SKM-1 treated with dmso at 0.1 percent for 144 hours (cell line): ENCODE measurements at regions not wholly inside any gene's neighbourhood (a gene's known extent, or its start where the extent isn't known, plus 50 kb on each side); places are given as distances from the start of the nearest gene placed in this dataset.
"Not testable (repeated sequence)": the region's sequence is repeated elsewhere in the genome, so short reads cannot be mapped to it uniquely, and the experiment has no call there.

Experiments
- DNase-seq: peaks from one replicate; lab custom pipeline; 2025; ENCODE audit not compliant: unreplicated experiment; lab: John Stamatoyannopoulos, UW

GRCh38 chr1:104018922-104019674, 269.4 kb downstream of the AMY1C start:
- no peak for DNase-seq

- DNase-seq, result no peak
These were observed 270.0 kb downstream of the AMY1C start for GRCh38 chr1:104019675-104020049.

GRCh38 chr1:104028416-104029035, 278.8 kb downstream of the AMY1C start:
- DNase-seq, result no peak

- no peak for DNase-seq
These were observed 279.8 kb downstream of the AMY1C start for GRCh38 chr1:104029456-104029970.

DNA sequence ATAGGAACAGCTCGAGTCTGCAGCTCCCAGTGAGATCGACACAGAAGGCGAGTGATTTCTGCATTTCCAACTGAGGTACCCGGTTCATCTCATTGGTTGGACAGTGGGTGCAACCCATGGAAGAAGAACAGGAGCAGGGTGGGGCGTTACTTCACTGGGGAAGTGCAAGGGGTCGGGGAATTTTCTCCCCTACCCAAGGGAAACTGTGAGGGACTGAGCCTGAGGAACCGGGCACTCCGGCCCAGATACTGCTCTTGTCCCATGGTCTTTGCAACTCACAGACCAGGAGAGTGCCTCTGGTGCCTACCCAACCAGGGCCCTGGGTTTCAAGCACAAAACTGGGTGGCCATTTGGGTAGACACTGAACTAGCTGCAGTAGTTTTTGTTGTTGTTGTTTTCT, 307.1 kb downstream of the AMY1C start:
- no peak for DNase-seq

DNA sequence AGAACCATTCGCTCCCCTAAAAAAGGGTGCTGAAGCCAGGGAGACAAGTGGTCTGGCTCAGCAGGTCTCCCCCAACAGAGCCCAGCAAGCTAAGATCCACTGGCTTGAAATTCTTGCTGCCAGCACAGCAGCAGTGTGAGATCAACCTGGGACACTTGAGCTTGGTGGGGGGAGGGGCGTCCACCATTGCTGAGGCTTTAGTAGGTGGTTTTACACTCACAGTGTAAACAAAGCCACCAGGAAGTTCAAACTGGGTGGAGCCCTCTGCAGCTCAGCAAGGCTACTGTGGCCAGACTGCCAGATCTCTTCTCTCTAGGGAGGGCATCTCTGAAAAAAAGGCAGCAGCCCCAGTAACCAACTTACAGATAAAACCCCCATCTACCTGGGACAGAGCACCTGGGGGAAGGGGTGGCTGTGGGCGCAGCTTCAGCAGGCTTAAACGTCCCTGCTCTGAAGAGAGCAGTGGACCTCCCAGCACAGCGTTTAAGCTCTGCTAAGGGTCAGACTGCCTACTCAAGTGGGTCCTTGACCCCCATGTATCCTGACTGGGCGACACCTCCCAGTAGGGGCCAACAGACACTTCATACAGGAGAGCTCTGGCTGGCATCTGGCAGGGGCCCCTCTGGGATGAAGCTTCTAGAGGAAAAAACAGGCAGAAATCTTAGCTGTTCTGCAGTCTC, 307.7 kb downstream of the AMY1C start:
- DNase-seq, result not testable (repeated sequence)

- DNase-seq, result not testable (repeated sequence)
These were observed 311.9 kb downstream of the AMY1C start for GRCh38 chr1:104061637-104062036.

- no peak for DNase-seq
These were observed 314.7 kb downstream of the AMY1C start for GRCh38 chr1:104064399-104064798.

DNA sequence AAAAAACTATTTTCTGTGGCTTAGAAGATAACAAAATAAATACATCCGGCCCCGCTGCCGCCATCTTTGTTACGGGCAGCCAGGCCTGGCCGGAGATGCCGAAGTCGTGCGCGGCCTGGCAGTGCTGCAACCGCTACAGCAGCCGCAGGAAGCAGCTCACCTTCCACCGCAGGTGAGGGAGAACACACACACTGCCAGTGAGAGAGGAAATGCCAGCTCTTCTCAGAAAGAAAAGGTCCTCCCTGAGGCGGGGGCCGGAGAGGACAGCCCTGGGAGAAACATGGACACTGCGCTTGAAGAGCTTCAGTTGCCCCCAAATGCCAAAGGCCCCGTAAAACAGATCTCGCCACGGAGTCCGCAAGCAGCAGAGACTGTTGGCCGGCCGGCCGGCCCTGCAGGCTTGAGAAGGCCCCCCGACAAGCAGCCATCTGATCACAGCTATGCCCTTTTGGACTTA, 323.2 kb downstream of the AMY1C start:
- DNase-seq, result no peak

DNA sequence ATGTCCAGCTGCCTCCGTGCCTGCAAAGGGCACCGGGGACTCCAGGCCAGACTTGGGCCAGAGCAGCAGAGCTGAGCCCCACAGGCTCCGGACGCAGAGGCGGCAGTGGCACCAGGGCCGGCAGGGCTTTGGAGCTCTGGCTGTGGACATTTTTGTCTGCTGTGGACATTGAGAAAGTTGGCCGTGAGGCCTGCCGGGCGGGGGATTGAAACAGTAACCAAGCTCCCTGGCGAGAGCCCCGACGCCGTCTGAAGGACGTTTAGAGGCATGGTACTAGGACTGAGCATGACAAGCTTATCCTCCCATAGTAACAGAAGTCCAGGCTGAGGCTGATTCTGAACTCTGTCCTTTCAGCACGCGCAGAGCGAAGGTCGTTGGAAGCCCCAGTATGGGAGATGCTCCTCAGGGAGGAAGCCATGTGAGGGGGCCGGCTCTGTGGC, 323.8 kb downstream of the AMY1C start:
- DNase-seq, result no peak

DNA sequence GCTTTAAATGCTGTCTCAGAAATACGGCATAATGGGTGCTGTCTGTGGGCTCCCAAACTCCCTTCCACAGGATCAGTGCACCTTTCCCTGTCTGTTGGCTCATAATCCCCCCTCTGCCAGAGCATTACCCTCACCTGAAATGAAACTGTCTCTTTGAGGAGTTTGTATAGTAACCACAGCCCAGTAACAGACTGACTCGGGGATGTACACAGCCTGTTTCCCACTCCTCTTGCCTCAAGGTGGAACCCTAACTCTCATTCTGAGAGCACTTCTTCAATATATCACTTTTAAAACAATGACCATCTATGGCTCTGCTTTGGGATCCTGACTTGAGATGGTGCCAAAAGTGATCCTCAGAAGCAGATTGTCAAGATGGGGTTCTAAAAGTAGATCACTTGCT, 332.5 kb downstream of the AMY1C start:
- DNase-seq, result no peak

- no peak for DNase-seq
These were observed 334.7 kb downstream of the AMY1C start for GRCh38 chr1:104084380-104084779.

- no peak for DNase-seq
These were observed 343.0 kb downstream of the AMY1C start for GRCh38 chr1:104092698-104093097.

GRCh38 chr1:104098837-104099236, 349.1 kb downstream of the AMY1C start:
- DNase-seq, result no peak

GRCh38 chr1:104100115-104100514, 350.4 kb downstream of the AMY1C start:
- DNase-seq, result no peak

DNA sequence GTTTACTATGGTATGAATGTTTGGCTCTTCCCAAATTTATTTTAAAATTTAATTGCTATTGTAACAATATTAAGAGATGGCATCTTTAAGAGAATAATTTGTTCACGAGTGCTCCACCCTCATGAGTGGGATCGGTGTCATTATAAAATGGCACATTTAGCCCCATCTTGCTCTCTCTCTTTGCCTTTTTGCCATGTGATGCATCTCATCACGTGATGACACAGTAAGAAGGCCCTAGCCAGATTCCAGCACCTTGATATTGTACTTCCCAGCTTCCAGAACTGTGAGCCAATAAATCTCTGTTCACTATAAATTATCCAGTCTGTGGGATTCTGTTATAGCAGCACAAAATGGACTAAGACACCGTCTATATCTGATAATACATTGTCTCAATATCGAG, 355.8 kb downstream of the AMY1C start:
- no peak for DNase-seq

GRCh38 chr1:104120525-104120924, 370.8 kb downstream of the AMY1C start:
- DNase-seq, result no peak

DNA sequence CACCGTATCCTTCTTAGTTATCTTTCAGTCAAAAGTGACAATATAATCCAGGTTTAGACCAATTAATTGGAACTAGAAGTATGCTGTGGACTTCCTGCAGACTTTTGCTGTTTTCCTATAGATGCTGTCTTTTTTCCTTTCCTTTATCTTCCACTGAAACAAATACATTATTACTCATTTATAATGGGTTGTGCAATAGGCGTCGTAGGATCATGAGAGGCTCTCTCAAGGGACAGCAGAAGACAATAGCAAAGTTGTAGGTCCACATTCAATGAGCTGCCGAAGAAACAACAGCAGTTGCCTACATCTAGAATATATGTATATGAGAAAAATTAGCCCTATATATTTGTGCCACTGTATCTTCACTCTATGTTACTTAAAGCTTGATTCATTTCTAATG, 371.6 kb downstream of the AMY1C start:
- DNase-seq, result no peak

DNA sequence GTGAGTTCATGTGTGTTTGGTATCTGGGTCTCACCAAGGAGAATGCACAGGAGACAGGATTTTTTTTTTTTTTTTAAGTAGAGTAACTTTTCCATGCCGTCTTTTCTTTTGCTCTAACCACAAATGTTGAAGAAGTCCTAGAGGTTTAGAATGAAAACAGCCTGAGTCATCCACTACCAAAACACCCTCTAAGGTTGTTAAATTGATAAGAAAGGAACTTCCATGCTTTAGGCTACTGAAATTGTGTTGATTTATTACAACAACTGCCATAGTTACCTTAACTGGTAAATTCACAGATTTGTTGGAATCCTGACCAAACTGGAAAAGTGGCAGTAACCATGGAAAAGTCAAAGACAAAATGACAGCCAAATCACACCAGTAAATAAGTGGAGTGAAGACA, 375.6 kb downstream of the AMY1C start:
- DNase-seq, result no peak

DNA sequence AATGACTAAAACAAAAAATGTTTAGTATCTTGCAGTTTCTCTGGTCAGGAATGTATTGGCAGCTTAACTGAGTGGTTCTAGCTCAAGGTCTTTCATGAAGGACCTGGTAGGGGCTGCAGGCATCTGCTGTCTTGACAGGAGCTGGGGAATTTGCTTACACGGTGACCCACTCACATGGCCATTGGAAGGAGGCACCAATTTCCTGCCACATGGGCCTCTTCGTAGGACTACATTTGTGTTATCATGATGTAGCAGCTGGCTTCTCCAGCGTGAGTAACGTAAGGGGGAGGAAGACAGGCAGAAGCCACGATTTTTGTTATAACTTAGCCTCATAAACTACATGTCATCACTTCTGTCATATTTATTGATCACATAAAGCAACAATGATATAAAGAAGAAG, 376.3 kb downstream of the AMY1C start:
- no peak for DNase-seq

DNA sequence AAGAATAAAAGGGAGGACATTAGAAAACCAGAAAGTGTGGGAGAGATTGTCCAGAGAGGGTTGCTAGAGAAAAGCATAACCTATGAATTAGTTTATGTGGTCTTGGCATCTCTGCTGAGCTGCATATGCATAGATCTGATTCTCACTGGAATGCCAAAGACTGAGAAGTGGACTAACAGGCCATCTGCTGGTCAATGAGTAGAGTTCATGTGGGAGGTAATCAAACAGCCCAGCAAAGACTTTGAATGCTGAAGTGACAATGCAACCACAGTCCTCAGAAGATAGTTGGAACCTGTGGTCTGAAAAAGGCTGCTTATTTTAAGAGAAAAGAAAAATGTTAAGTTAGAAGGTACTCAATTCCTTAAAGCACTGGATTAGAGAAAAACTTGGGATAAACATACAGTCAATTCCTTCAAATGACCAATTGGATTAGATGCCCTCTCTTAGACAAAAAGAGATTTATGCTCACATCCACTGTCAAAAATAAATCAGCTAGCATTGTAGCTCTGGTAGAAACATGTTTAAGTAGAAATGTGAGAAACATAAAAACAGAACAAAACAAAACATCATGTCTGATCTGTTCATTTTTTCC, 382.8 kb downstream of the AMY1C start:
- peak; percentile 3 for DNase-seq
